SIG-M5 treated with dmso at 0.1 percent for 504 hours (cell line): ENCODE measurements at regions not wholly inside any gene's neighbourhood (a gene's known extent, or its start where the extent isn't known, plus 50 kb on each side); places are given as distances from the start of the nearest gene placed in this dataset.

ENCODE experiments used
- DNase-seq: peaks from one replicate; lab custom pipeline; 2025; ENCODE audit not compliant: unreplicated experiment; lab: John Stamatoyannopoulos, UW

DNA sequence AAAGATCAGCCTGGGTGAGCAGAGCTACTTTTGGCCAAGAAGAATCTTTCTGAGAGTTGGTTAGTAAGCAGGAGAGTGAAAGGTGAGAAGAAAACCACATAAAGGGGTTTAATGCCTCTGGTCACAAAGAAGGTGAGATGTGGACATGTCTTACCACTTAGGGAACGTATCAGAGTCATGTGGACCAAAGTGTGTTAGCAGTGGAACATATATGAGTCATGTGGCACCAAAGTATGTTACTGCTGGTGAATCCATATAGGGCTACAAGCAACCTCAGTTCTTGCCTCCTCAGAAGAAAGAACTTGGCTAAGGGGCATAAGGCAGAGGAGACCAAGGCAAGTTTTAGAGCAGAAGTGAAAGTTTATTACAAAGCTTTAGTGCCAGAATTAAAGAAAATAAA, 411.6 kb upstream of the NEGR1 start:
- DNase-seq = no peak

DNA sequence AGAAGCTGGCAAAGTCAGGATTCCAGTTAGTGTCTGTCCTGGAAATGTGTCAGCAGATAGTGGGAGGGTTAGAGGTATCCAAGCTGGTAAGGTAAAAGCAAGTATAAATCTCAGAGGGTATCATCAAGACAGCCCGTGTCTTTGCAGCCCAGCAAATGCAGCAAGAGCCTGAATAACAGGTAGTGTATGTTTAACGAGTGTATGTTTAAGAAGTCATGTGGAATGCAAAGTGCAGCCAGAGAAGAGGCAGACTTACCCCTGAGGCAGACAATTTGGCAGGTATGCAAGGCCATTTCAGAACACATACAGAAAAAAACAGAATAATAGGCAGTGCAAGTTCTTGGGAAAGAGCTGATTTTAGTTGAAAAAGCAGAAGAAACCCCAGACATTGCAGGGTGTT, 411.0 kb upstream of the NEGR1 start:
- DNase-seq = no peak

DNA sequence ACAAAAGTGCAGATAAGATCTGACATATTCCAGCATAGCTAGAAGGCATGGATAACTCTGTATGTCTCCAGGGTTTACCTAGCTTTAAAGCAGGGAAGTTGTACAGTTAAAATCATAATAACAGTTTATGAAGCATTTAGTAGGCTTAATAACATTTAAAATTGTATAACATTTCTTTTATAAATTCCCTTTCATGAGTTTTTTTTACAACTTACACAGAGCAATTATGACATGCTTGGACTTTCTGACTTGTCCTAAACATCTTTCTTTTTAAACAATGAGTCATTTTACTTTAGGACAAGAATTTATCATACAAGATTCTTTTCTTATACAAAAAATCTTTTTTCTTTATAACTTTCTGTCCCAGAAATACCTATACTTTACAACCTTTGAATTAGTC, 408.5 kb upstream of the NEGR1 start:
- no peak for DNase-seq

- no peak for DNase-seq
Observed at GRCh38 chr1:72678683-72679082, 396.3 kb upstream of the NEGR1 start.

- no peak for DNase-seq
Observed at GRCh38 chr1:72670902-72671301, 388.6 kb upstream of the NEGR1 start.

DNA sequence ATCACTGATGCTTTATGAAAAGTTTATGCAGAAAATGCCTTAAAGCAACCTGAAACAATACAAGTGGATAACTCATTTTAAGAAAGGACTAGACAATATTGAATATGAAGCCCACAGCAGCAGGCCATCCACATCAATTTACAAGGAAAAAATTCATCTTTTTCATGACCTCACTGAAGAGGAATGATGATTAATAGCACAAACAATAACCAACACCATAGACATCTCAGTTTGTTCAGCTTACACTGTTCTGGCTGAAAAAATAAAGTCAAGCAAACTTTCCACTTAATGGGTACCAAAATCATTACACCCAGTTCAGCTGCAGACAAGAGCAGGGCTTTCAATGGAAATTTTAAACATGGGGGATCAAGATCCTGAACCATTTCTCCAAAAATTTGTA, 380.6 kb upstream of the NEGR1 start:
- DNase-seq = no peak

DNA sequence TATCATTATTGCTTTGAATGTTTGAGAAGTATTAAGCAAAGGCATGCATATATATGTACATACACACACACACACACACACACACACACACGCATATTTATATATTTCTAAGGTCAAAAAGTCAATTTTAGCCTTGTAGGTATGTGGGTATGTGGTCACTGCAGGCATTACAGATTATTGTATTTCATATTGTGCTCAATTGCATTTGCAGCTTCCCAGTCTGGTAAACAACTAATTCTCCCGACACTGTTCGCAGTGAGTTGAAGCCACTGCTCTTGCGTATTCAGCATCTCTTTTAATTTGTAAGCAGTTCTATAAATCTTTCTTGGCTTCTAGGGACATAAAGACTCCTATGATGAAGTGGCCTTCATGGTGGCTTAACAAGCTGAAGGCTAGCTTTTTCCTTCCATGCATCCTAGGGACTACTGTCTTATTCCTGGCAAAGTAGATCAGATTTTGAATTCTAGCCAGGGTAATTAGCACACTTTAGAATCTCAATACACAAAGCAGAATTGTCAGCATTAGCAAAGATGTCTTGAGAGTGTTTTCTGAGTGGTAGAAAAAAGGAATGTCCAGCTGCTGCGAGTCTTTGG, 368.6 kb upstream of the NEGR1 start:
- no peak for DNase-seq

DNA sequence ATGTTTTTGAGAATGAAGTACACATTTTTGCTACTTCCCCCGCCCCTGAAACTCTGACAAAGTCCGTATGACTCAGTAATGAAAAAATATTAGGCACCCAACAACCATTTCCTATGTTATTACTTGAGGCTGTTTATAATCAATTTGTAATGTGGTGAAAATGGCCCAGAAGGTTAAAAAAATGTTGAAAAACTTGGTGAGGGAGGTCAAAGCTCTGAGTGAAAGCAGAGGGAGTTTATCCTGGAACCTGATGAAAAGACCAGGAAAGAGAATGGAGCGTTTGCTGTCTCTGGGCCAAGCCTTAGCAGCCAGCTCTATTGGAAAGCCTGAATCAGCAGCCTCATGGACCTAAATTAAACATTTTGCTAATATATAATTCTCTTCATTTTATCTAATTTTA, 367.7 kb upstream of the NEGR1 start:
- DNase-seq = no peak

- DNase-seq = no peak
Observed at GRCh38 chr1:72649211-72649888, 367.0 kb upstream of the NEGR1 start.

DNA sequence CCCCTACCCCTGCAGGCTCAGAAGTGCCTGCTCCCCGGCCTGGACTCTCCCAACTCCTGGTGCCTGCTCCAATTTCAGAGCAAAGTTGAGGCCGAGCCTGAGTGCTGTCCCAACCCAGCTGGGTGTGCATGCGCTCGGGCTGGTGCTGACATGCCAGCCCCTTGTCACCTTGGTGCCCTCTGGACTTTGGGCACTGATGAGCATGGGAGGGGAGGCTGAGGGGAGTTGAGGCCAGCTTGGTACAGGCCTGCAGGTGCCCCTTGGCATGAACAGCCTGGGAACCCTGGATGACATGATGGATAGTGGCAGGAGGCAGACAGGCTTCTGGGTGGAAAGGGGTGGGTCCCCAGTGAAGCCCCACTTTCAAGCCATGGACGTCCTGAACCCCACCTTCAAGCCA, 366.1 kb upstream of the NEGR1 start:
- no peak for DNase-seq

DNA sequence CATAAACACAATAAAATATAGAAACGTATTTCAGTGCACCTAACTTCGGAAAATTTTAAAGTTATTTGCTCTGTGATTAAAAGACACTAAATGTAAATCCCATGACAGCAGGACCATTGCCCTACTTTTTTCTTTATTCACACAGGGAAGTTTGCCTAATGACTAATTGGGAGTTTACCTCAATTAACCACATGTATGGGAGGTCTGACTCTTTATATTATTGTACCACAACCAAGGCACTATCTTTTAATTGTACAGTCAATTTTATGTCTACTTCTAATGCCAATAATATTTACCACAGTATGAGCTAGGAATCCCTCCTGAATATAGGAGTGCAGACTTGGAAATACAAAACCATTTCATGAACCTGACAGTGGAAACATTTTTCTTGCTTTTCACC, 360.8 kb upstream of the NEGR1 start:
- DNase-seq = no peak

- no peak for DNase-seq
Observed at GRCh38 chr1:72637593-72637992, 355.3 kb upstream of the NEGR1 start.

- DNase-seq = no peak
Observed at GRCh38 chr1:72636631-72637030, 354.3 kb upstream of the NEGR1 start.

DNA sequence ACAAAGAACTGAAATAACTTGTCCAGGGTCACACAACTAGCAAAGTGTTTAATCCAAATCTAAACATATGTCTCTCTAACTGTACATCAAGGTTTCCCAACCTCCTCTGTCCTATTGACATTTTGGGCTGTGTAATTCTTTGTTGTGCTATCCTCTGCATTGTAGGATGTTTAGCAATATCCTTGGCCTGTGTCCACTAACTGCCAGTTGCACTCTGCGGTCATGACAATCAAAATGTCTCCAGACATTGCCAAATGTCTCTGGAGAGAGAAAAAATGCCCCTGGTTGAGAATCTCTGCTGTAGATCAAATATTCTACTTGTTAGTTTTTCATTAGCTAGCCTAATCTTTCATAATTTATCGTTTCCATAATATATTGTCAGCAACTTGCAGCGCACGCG, 353.4 kb upstream of the NEGR1 start:
- peak; percentile 38 for DNase-seq

GRCh38 chr1:72634946-72635345, 352.6 kb upstream of the NEGR1 start:
- no peak for DNase-seq

DNA sequence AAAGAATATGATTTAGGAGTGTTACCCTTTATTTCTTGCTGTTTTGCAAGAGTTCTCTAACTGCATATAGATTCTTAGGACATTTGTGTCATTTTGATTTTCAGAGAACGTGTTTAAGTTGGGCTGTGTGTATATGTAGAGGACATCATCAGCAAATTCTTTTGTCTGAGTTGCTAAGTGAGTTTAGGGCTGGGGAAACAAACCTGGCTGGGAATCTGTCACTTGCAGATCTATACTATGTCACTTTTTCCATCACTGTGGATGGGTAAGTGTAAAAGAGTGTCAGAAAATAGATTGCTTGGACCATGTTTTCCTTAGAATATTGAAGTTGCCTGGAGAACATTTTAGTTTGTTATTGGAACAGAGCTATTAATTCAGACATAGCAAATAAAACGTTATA, 349.1 kb upstream of the NEGR1 start:
- no peak for DNase-seq

GRCh38 chr1:72623299-72623708, 341.0 kb upstream of the NEGR1 start:
- DNase-seq = peak; percentile 58

DNA sequence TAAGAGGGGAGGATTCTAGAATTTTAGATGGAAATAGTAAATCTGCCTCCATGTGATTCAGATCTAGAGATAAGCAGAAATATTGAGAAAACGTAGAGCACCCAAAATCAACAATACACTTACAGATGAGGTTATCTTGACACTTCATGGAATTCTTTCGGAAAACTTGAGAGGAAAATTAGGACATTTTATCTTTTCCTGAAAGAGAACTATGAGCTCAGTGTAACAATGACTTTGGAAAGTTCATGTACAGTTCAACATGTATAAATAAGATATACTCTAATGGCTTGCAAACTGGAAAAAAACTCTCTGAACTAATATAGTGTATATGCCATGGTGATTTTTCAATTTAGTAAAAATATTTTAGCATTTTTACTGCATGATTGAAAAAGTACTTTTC, 338.1 kb upstream of the NEGR1 start:
- DNase-seq = no peak

GRCh38 chr1:72606216-72606810, 324.0 kb upstream of the NEGR1 start:
- DNase-seq = no peak

GRCh38 chr1:72601035-72601674, 318.8 kb upstream of the NEGR1 start:
- DNase-seq = no peak

DNA sequence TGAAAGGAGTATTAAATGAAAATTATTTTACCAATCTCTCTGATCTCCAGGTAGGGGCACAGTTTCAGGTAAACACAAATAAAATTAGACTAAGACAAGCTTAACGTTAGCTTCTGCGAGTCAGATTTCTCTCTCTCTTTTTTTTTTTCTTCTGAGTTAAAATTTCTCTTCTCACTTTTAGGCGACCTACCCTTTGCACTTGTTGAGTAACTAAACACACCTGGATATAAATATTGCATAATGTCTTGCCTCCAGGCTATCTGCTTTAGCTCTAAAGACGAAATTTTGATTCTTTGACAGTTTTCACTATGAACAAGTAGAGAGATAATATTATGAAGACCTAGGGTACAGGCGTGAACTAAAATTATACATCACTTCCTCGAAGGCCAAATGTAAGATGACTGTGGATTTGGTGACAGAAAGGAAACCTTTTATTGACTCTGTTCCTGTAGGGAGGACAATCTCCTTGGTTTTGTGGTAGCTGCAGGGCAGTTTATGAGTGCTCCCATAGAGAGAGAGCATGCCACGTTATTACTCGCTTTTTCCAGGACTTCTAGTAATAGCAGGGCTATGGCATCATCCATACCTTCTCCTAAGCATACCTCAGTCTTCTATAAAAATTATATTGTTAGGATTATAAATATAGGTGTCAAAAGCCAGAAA, 303.8 kb upstream of the NEGR1 start:
- DNase-seq = no peak

- no peak for DNase-seq
Observed at GRCh38 chr1:72579629-72580028, 297.3 kb upstream of the NEGR1 start.
